Tibial nerve (tissue), 4 donors: ENCODE measurements at regions not wholly inside any gene's neighbourhood (a gene's known extent, or its start where the extent isn't known, plus 50 kb on each side); places are given as distances from the start of the nearest gene placed in this dataset.

Experiments
- DNase-seq, 2 donors: peaks; one replicate each; pipeline ENCODE4 v3.0.0-alpha.2; 2019; ENCODE audit warnings: low spot score in 2 of 2
- H3K27ac ChIP-seq, 4 donors: fragments of 200-600 bp; sonication (generic) in 3 of 4; one replicate each; pipeline ENCODE4 v1.5.1; 2017 to 2019; ENCODE audit warnings: mild to moderate bottlenecking in 1 of 4
- H3K27me3 ChIP-seq, 2 donors: fragments of 200-600 bp; sonication (generic) in 1 of 2; one replicate each; pipeline versions ENCODE4 v1.5.1 to v1.6.0; 2017 to 2019
- H3K36me3 ChIP-seq, 3 donors: fragments of 200-600 bp; sonication (generic); one replicate each; pipeline ENCODE4 v1.5.1; 2018 to 2019
- H3K4me1 ChIP-seq, 4 donors: fragments of 200-600 bp; sonication (generic) in 3 of 4; one replicate each; pipeline ENCODE4 v1.5.1; 2017 to 2019
- H3K4me3 ChIP-seq, 4 donors: fragments of 200-600 bp; sonication (generic) in 3 of 4; one replicate each; pipeline ENCODE4 v1.5.1; 2017 to 2019; ENCODE audit warnings: mild to moderate bottlenecking in 1 of 4, moderate library complexity in 1 of 4
- H3K9me3 ChIP-seq, 4 donors: fragments of 200-600 bp; sonication (generic) in 3 of 4; one replicate each; pipeline ENCODE4 v1.5.1; 2017 to 2019
- CTCF ChIP-seq, 5 experiments: fragments of 200-600 bp in 3 of 5; fragments of 450-650 bp in 2 of 5; sonication (generic) in 3 of 5; IDR thresholded peaks; one replicate each; pipeline ENCODE4 v1.5.1; 2016 to 2019; ENCODE audit warnings: antibody characterized with exemption in 5 of 5, mild to moderate bottlenecking in 3 of 5, moderate library complexity in 2 of 5
- EP300 ChIP-seq, 2 donors: sonication (generic); formaldehyde crosslinking; IDR thresholded peaks; one replicate each; pipeline ENCODE4 v1.6.1; 2017; ENCODE audit warnings: antibody characterized with exemption in 2 of 2, mild to moderate bottlenecking in 1 of 2
- POLR2A ChIP-seq, 2 donors: fragments of 450-650 bp; IDR thresholded peaks; one replicate each; pipeline ENCODE4 v1.6.1; 2017; ENCODE audit warnings: antibody characterized with exemption in 2 of 2, mild to moderate bottlenecking in 2 of 2, moderate library complexity in 2 of 2
- WGBS, 2 donors: methylation state at CpG; one replicate each; pipeline ENCODE4 v1.1.5; 2018; 5-methylcytosine and 5-hydroxymethylcytosine counted together

DNA sequence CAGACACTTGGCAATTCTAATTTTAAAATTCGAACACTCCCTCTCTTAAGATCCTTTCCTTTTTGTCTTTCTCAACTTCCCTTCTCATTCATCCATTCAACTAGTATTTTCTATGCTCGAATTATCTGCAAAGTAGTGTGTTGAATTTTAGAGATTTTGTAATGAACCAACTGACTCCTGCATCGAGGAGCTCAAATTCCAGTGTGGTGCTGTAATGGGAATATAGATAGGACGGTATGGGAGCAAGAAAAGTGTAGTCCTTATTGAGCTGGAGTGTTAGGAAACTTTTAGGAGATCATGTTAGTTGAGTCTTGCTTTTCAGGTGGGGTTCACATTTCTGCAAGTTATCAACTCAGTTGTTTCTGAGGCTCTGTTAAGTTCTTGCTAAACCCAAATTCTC lies 897.5 kb downstream of the TTLL7 start:
- Histone ChIP-seq H3K4me1 (no peaks in the 10 kb centered on the region), H3K4me3 (no peak overlapping the region), H3K27me3 (no peaks in the 10 kb centered on the region), H3K27ac (no peak overlapping the region), H3K9me3 (no peaks in the 10 kb centered on the region), H3K36me3 (no peaks in the 10 kb centered on the region)
- no peak for DNase-seq
- WGBS, 2 donors: 61 to 64% methylated on average over 4 of the region's 4 CpGs
- no peak for TF ChIP-seq CTCF (IDR thresholded peaks at IDR 0.05)
- TF ChIP-seq EP300 (IDR thresholded peaks at IDR 0.05): no peak
- no peak for TF ChIP-seq POLR2A (IDR thresholded peaks at IDR 0.05)

- Histone ChIP-seq H3K27me3 (no peaks in the 10 kb centered on the region), H3K4me1 (no peaks in the 10 kb centered on the region), H3K36me3 (no peaks in the 10 kb centered on the region), H3K4me3 (no peak overlapping the region), H3K27ac (no peak overlapping the region), H3K9me3 (no peaks in the 10 kb centered on the region)
- no peak for DNase-seq
- 77 to 78% methylated on average over 2 of the region's 2 CpGs for WGBS, 2 donors
- no peak for TF ChIP-seq POLR2A (IDR thresholded peaks at IDR 0.05)
- no peak for TF ChIP-seq CTCF (IDR thresholded peaks at IDR 0.05)
- TF ChIP-seq EP300 (IDR thresholded peaks at IDR 0.05): no peak
These were observed 898.8 kb downstream of the TTLL7 start for GRCh38 chr1:83100133-83100532.

GRCh38 chr1:83098791-83099190 lies 900.1 kb downstream of the TTLL7 start:
- WGBS, 2 donors: 72 to 78% methylated on average over 1 of the region's 1 CpG
- no peak for DNase-seq
- H3K36me3 ChIP-seq: no peaks in the 10 kb centered on the region
- H3K4me1 ChIP-seq: no peaks in the 10 kb centered on the region
- no peaks in the 10 kb centered on the region for H3K27me3 ChIP-seq
- no peaks in the 10 kb centered on the region for H3K9me3 ChIP-seq
- no peak overlapping the region for H3K27ac ChIP-seq
- H3K4me3 ChIP-seq: no peak overlapping the region
- TF ChIP-seq EP300 (IDR thresholded peaks at IDR 0.05) (no peak), POLR2A (IDR thresholded peaks at IDR 0.05) (no peak), CTCF (IDR thresholded peaks at IDR 0.05) (no peak)

- H3K4me3 ChIP-seq: no peak overlapping the region
- no peaks in the 10 kb centered on the region for H3K27me3 ChIP-seq
- DNase-seq: no peak
- H3K36me3 ChIP-seq: no peaks in the 10 kb centered on the region
- H3K9me3 ChIP-seq: no peaks in the 10 kb centered on the region
- TF ChIP-seq EP300 (IDR thresholded peaks at IDR 0.05) (no peak), CTCF (IDR thresholded peaks at IDR 0.05) (no peak), POLR2A (IDR thresholded peaks at IDR 0.05) (no peak)
- no peak overlapping the region for H3K27ac ChIP-seq
- H3K4me1 ChIP-seq: no peaks in the 10 kb centered on the region
- WGBS, 2 donors: 59 to 74% methylated on average over 3 of the region's 3 CpGs
These were observed 900.8 kb downstream of the TTLL7 start for GRCh38 chr1:83098131-83098530.

DNA sequence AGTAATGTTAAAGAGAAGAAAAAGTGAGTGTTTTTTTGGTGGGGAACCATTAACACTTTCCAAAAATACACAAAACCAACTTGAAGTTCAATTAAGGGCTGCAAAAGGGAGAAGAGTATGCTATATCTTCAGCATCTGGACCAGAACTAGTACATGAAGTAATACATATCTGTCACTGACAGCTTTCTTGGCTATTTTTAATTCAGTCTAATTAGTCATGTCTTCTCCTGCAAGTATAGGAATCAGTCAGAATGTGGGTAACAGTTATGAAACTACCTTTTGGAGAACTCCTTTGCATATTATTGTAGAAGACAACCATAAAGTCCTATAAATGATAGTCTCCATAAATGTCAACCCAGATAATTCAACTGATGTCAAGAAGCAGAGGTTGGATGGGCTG lies 901.2 kb downstream of the TTLL7 start:
- no peaks in the 10 kb centered on the region for H3K9me3 ChIP-seq
- H3K27me3 ChIP-seq: no peaks in the 10 kb centered on the region
- no peaks in the 10 kb centered on the region for H3K4me1 ChIP-seq
- no peak overlapping the region for H3K27ac ChIP-seq
- no peaks in the 10 kb centered on the region for H3K36me3 ChIP-seq
- no peak for TF ChIP-seq EP300 (IDR thresholded peaks at IDR 0.05)
- no peak for TF ChIP-seq POLR2A (IDR thresholded peaks at IDR 0.05)
- TF ChIP-seq CTCF (IDR thresholded peaks at IDR 0.05): no peak
- no peak overlapping the region for H3K4me3 ChIP-seq
- DNase-seq: no peak
